ES-I3 (cell line): ENCODE measurements at regions not wholly inside any gene's neighbourhood (a gene's known extent, or its start where the extent isn't known, plus 50 kb on each side); places are given as distances from the start of the nearest gene placed in this dataset.

Experiments
- H3K36me3 ChIP-seq: 2 replicates; pipeline ENCODE4 v1.6.1; 2013; ENCODE audit warnings: mild to moderate bottlenecking, low read length, control low read depth, moderate library complexity; ENCODE audit not compliant: insufficient read depth
- H3K4me1 ChIP-seq: 2 replicates; pipeline ENCODE4 v1.6.1; 2013; ENCODE audit warnings: mild to moderate bottlenecking, control low read depth, low read length; ENCODE audit not compliant: insufficient read depth
- H3K9ac ChIP-seq: 2 replicates; pipeline ENCODE4 v1.6.1; 2013; ENCODE audit warnings: low read depth, mild to moderate bottlenecking, low read length, moderate library complexity
- H3K9me3 ChIP-seq: 2 replicates; pipeline ENCODE4 v1.6.1; 2013; ENCODE audit warnings: mild to moderate bottlenecking, low read length, moderate library complexity; ENCODE audit not compliant: control insufficient read depth, insufficient read depth

DNA sequence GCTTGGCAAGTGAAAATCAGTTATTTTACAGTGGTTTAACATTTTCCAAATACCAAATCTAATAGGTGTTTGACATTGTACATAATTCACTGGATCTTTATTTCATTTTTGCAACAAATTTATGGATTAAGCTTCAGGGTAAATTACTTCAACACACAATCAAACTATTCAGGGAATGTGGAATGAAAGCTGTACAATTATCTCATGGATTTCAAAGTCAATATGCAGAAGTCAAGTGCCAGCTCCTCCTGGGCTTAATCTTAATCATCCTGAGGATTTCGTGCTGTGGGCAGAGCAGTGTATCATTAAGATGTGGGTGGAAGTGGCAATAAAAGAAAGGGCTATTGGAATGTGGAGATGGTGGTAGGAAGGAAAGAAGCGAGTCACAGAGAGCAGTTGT, 548.8 kb downstream of the COL12A1 start:
- Histone ChIP-seq H3K4me1 (no peaks in the 10 kb centered on the region), H3K9ac (no peak overlapping the region), H3K36me3 (no peaks in the 10 kb centered on the region), H3K9me3 (peaks cover 2% of the 10 kb centered on the region)

DNA sequence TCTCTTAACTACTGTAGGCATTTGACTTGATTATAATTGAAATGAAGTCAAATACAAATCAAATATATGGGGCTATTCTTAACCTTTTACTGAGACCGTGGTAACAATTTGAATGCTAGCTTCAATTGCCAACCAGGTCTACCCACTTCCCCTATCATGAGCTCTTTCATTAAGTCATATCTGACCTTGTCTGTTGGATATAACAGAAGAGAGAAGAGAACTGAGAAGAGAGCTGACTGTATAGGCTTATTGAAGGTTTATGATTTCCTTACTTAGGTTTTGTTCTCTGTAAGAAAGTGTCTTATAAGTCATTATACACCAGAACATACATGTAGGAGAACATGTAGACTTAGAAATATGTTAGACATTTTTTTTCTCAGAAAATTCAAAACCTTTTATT, 549.4 kb downstream of the COL12A1 start:
- Histone ChIP-seq H3K4me1 (no peaks in the 10 kb centered on the region), H3K9me3 (peaks cover 2% of the 10 kb centered on the region), H3K9ac (no peak overlapping the region), H3K36me3 (no peaks in the 10 kb centered on the region)

DNA sequence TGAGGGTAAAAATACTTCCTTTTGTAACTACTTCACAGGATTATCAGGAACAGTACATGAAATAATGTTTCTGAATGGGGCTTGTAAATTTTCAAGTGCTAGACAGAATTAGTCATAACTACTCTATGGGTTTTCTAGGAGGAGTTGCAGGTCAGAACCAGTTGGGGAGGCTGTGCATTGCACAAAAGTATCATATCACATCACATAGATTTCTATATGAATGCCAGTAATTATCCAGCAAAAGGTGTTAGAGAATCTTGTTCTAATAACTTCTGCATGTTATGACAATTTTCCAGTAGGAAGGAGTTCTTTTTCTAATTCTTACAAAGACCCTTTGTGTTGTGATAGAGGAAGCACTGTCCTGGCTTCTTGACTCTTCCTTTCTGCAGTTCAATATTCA, 551.6 kb downstream of the COL12A1 start:
- no peaks in the 10 kb centered on the region for H3K4me1 ChIP-seq
- no peaks in the 10 kb centered on the region; the same call in 1 of the 2 replicates for H3K9me3 ChIP-seq
- no peak overlapping the region for H3K9ac ChIP-seq
- H3K36me3 ChIP-seq, result no peaks in the 10 kb centered on the region

DNA sequence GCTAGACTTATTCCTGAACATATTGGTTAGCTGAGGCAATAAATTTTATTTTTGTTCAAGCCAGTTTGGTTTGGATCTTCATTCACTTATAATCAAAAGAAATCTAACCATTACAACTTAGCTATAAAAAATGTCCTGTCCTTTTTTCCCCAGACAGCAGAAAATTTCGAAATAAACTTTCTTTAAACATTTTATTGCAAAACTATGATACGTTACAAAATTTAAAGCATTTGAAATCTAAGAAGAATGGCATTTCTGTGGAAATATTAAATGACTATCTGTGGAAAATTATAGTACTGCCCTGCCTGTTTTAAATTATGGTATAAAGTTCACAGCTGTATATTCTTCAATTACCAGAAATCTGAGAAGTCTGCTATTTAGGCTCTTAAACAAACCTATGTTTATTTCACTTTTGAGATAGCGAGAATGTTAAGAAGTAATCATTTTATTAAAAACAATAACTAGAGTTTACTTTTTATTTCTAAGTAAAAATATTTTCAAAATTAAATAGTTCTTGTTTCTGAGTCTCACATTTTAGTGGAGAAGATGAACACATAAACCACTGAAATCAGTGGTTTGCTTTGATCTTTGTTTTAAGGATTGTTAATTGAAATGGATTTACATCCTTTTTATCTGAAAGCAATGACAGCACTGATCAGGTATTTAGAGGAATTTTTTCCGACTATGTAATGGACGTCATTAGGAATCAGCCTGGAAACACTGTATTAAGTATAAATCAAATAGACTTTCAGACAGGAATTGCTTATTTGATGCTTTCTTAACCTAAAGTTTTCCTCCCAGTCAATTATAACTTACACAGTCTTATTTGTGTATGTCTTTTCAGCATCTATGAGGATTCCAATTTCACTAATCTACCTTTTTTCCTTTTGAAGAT, 553.7 kb downstream of the COL12A1 start:
- H3K4me1 ChIP-seq, result no peaks in the 10 kb centered on the region
- no peaks in the 10 kb centered on the region for H3K36me3 ChIP-seq
- H3K9me3 ChIP-seq, result no peaks in the 10 kb centered on the region; the same call in 1 of the 2 replicates
- no peak overlapping the region for H3K9ac ChIP-seq

DNA sequence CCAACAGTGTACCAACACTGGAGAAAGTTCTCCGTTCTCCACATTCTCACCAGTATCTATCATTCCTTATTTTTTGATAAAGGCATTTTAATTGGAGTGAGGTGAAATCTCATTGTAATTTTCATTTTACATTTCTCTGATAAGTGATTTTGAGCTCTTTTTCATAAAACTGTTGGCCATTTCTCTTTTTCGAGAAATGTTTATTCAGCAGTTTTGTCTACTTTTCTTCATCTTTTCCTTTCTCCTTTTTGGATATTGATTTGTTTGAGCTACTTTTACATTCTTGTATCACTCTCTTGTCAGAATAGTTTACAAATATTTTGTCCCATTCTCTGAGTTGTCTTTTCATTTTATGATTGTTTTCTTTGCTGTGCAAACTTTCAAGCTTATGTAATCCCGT, 555.2 kb downstream of the COL12A1 start:
- Histone ChIP-seq H3K4me1 (0 out of 2 replicates have a peak, but pooled peaks cover 3% of the 10 kb centered on the region), H3K9ac (no peak overlapping the region), H3K36me3 (no peaks in the 10 kb centered on the region), H3K9me3 (no peaks in the 10 kb centered on the region)

DNA sequence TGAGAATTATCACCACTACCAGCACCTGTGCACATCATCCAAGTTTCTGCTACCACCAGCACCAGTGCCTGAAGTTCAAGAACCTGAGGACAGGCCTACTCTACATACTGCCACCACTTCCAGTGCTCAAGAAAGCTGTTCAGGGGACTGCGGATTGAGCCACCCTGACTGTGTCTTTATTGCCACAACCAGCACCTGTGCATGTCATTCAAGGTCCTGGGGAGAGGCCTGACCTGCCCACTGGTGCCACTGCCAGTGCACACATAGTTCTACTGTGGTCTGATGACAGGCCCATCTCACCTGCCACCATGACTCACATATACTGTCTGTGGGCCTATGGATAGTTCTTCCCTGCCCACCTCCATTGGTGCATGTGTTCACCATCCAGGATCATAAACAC, 559.4 kb downstream of the COL12A1 start:
- H3K4me1 ChIP-seq, result peaks cover 14% of the 10 kb centered on the region; the same call in 1 of the 2 replicates
- H3K9me3 ChIP-seq, result no peaks in the 10 kb centered on the region
- no peak overlapping the region for H3K9ac ChIP-seq
- no peaks in the 10 kb centered on the region for H3K36me3 ChIP-seq

DNA sequence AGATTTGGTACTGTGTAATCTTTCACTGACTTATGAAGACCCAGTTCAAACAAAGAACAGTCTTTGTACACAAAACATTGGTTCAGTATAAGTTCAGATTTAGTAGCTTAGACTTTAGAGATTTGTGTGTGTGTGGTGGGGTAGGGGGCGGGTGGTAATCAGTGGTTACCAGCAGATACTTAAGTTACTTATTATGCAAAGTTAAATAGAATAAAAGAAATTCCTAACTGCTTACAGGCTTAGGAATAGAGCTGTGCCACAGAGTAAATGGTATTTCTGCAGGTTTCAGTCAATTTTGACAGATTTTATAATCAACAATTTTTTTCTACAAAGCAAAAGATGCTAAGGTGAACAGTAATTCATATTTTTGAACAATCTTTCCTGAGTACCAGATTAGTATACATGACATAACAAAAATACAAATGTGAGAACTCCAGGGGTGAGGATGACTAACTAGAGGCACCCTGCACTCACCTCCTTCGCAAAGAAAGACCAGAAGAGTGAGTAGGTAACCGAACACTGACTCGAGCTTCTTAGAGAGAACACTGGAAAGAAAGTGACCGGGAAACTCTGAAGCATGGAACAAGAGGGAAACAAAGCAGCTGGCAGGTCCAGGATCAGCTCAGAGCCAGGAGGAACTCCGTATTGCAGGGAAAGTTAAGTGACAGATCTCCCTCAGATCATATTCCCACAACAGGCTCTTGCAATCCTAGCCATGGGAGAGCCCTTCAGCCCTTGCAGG, 560.6 kb downstream of the COL12A1 start:
- no peaks in the 10 kb centered on the region for H3K36me3 ChIP-seq
- H3K9ac ChIP-seq, result peak overlapping the region; percentile 13; the same call in 1 of the 2 replicates
- H3K4me1 ChIP-seq, result peaks cover 14% of the 10 kb centered on the region; the same call in 1 of the 2 replicates
- no peaks in the 10 kb centered on the region for H3K9me3 ChIP-seq

DNA sequence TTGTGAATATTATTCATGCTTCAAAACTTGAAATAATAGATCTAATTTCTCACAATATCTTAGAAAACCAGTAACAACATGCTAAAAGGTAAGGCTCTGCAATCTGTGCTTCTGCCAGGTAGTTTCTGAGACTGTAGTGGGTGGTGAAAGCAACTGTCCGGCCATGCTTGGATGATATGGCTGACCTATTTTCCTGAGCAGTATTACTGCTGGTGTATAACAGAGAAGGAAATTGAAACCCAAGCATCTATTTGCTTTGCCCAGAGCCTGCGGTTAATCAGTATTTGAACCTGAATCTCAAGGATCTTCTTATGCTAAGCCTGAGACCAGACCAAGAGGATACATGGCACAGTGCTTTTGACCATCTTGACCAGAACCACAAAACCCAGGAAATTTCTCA, 563.8 kb downstream of the COL12A1 start:
- H3K9me3 ChIP-seq, result no peaks in the 10 kb centered on the region
- peaks cover 14% of the 10 kb centered on the region; the same call in 1 of the 2 replicates for H3K4me1 ChIP-seq
- no peaks in the 10 kb centered on the region for H3K36me3 ChIP-seq
- no peak overlapping the region for H3K9ac ChIP-seq

DNA sequence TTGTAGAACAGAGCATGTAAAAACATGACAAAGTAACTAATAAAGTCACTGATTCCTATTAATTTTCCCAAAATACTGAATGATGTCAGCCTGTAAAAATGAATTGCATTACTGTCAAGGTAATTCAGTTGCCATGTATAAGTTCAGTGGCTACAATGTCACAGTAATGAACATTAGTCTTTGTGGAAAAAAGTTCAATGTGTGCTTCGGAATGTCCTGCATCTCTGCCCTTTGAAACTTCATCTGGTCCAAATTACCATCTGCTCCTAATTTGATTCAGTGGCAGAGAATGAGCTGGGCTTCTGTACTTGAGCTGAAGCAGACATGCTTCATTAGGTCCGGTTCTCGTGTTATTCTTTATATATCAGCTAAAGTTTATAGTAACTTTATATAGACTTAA, 567.4 kb downstream of the COL12A1 start:
- H3K4me1 ChIP-seq, result no peaks in the 10 kb centered on the region
- H3K9me3 ChIP-seq, result no peaks in the 10 kb centered on the region
- no peak overlapping the region for H3K9ac ChIP-seq
- H3K36me3 ChIP-seq, result no peaks in the 10 kb centered on the region

DNA sequence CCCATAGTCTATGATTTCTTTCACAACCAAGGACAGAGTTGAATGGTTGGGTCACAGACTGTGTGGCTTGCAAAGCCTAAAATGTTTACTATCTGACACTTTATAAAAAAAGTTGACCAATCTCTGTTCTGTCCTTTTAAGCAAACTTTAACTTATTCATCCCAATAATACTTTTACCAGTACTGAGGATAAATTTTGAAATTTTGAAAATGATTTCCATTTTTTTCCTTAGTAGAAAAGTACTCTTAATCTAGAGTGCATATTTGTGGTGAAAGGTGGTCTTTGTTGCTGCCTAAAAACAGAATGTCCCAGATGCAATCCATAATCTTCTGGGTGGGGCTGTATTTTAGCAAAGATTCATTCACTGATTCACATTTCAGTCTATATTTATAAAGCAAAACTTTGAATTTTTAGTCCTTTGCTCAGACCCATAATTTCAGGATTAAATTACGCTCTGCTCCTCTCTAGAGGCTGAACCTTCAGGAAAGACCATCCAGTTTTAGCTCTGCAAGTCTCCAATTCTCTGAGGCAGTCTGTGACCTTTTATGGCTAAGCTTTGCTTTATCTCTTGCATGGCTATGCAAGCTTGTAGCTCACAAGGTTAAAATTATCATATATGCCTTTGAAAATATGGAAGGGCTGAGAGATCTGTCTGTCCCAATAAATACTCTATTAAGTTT, 573.5 kb downstream of the COL12A1 start:
- H3K36me3 ChIP-seq, result no peaks in the 10 kb centered on the region
- no peaks in the 10 kb centered on the region for H3K9me3 ChIP-seq
- no peaks in the 10 kb centered on the region for H3K4me1 ChIP-seq
- H3K9ac ChIP-seq, result no peak overlapping the region

DNA sequence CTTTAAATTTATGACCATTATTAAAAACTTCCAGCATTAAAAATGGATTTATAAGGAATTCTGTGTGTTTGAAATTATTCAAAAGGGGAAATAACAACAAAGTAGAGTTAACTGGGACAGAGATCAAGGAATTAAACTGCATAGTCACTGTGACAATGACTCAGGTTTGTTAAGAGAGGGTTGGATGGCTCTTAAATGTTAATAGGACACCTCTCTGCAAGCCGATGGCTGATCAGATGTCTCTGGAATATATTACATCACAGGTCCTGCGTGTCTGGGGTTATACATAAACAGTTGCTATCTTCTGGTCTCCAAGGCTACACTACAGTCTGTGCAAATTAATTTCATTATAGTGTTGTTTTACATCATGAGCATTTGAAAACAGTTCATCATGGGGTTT, 574.3 kb downstream of the COL12A1 start:
- Histone ChIP-seq H3K9me3 (no peaks in the 10 kb centered on the region), H3K9ac (no peak overlapping the region), H3K36me3 (no peaks in the 10 kb centered on the region), H3K4me1 (no peaks in the 10 kb centered on the region)

DNA sequence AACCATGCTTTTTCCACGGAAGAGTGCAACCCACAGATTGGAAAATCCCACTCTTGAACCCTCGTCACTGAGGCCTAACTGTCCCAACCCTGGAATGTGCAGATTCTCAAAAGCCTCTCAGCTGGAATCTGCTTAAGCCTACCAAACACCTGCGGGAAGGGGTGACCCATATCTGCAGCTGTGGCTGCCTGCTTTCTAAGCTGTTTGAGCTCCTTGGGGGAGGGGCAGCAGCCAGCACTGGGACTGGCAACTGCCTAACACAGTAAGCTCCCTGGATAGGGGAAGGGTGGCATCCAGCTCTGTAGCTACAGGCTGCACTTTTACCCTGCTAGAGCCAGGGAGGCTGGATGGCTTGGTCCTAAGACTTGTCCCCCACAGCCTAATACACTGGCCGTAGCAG, 579.6 kb downstream of the COL12A1 start:
- Histone ChIP-seq H3K4me1 (no peaks in the 10 kb centered on the region), H3K9ac (no peak overlapping the region), H3K9me3 (peaks cover 4% of the 10 kb centered on the region; the same call in 1 of the 2 replicates), H3K36me3 (no peaks in the 10 kb centered on the region)

DNA sequence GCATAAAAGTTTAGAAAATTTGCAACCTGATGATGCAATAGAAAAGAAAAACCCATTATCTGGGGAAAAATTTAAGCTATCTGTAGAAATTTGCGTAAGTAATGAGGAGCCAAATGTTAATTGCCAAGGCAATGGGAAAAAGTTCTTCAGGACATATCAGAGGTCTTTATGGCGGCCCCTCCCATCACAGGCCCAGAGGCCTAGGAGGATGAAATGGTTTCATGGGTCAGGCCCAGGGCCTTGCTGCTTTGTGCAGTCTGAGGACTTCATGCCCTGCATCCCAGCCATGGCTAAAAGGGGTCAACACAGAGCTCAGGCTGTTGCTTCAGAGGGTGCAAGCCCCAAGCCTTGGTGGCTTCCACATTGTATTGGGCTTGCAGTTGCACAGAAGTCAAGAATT, 582.8 kb downstream of the COL12A1 start:
- no peaks in the 10 kb centered on the region for H3K36me3 ChIP-seq
- H3K9ac ChIP-seq, result no peak overlapping the region
- H3K4me1 ChIP-seq, result no peaks in the 10 kb centered on the region
- peaks cover 6% of the 10 kb centered on the region for H3K9me3 ChIP-seq

DNA sequence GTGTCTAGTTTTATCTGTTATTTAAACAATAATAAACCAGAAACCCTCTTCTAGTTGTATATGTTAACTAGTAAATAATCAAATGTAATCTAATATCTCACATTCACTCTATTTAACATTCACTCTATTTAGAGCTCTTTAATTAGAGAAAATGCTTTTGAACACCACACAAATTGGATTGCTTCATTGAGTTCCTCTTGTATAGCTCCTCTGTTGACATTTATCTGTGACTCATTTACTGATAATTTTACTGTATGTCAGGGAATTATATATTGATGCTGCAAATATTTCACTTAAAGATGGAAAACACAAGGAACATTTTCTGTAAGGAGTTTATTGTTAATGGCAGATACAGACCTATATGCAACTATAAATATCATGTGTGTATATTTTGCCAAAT, 594.6 kb downstream of the COL12A1 start:
- peaks cover 13% of the 10 kb centered on the region for H3K4me1 ChIP-seq
- H3K9me3 ChIP-seq, result no peaks in the 10 kb centered on the region
- no peak overlapping the region for H3K9ac ChIP-seq
- no peaks in the 10 kb centered on the region for H3K36me3 ChIP-seq
